GM18873 (cell line): ENCODE measurements at regions not wholly inside any gene's neighbourhood (a gene's known extent, or its start where the extent isn't known, plus 50 kb on each side); places are given as distances from the start of the nearest gene placed in this dataset.

Source experiments
- ATAC-seq: cut with Tn5 transposase; IDR thresholded peaks from one replicate; pipeline ENCODE4 v1.9.1; 2021; ENCODE audit warnings: mild to moderate bottlenecking, moderate library complexity, moderate number of reproducible peaks; ENCODE audit not compliant: unreplicated experiment, low FRiP score

DNA sequence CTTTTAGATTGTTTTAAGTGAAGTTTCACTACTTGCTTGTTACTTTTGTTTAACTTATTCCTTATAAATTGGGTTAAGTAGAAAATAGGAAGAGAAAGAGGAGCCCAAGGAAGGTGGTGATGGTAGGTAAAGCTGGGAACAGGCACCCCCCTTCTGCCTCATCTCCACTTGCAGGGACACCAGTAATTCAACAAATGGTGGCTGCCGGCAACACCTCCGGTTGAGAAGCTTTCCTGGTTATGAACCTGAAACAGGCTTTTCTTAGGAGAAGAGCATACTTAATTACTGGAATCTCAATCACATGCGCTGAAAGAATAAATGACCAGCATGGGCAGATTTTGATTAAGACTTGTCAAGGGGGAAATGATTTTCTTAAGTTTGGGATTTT is 158.9 kb upstream of the ZNF217 start:
- ATAC-seq: no peak

DNA sequence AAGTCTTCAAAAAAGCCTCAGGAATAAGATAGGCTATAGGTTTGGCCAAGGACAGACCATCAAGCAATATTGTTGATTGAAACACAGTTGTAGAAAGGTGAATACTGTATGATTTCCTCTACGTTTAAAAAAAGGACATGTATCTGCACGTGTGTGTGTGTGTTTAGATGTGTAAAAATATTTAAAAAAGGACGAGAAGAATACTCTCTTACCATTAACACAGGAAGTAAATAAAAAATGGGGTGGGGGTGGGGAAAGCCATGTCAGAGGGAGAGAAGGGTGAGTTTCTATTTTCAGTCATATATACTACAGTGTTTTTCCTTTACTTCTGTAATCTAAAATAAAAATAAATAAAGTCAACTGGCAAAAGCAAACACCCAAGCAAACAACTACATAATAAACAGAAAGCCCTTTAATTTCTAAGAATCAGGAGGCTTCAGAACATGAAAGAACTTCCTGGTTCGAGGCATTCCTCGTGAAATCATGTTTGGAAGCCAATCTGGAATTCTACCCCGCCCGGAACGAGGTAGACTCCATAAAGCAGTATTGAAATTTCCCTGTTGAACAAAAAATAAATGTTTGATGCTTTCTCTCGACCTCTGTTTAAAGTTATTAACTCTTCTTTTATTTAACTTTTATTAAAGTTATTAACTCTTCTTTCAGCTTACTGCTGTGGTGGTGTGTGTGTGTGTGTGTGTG is 158.1 kb upstream of the ZNF217 start:
- ATAC-seq: no peak

DNA sequence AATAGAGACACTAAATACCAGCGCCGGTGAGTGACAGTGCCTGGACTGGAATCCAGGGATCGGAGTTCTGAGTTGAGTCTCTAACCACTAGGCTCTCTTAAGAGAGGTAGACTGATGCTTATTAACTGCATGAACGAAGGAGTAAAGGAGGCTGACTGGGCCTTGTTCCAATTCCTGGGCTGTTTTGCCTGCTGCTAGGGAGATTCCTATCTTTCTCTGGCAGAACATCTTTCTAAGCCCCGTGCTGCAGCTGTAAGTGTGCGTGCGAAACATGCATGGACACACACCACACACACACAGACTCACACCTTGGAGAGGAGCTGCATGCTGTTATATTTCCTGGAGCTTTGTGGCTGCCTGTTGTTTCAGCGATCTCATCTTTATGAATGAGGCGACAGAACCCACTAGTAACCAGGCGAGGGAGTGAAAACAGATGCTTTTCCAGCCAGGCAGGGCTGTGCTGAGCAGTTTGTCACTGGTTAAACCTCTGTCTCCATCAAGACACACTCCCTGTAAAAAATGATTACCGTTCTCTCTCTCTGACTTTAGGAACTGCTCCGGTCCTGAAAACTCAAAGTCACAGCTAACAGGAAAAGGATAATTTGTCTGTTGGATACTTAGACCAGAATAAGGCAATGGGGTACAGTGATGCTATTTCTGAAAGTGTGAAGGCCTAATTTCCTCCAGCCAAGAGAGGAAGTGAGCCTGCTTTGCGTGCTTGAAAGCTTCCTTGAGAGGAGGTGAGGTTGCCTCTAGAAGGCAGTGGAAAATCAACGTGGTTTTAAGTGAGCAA is 157.4 kb upstream of the ZNF217 start:
- ATAC-seq: peak; percentile 62

DNA sequence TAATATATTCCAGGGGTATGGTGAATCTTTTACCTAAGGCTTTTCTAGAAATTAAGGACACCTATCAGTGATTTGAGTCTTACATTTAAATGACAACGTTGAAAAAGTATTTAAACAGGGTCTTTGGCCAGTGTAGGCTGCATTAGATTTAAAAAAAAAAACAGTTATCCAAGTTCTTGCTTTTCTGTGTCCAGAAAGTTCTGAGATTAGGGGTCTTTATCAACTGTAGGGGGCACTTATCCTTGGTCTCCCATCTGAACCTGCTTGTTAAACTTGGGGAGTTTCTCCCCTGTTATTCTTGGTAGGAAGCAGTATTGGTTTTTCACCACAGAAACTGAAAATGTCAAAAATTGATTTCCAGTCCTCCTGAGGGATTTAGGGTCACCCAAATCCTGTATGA is 155.9 kb upstream of the ZNF217 start:
- no peak for ATAC-seq

DNA sequence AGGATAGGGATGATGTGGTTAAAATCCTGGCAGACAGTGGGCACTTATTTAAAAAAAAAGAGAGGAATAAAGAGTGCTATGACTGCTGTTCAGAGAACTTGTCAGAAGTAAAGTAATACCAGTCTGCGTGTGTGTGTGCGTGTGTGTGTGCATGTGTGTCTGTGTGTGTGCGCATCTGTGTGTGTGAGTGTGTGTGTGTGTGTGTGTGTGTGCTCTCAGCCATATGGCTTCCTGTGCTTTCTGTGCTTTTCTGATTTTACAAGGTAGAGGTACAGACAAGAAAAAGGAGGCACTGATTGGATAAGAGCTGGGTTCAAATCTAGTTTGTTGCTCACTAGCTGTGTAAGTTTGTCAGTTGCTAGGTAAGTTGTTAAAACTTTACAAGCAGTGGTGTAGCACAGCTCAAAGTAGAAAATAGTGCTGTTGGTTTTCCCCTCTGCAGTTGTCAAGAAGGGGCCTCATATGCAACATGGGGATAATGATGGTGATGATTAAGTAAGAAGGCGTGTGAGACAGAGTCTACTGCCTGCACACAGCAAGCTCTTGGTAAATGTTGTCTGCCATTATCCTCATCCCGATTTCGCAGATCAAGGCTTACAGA is 155.3 kb upstream of the ZNF217 start:
- no peak for ATAC-seq

DNA sequence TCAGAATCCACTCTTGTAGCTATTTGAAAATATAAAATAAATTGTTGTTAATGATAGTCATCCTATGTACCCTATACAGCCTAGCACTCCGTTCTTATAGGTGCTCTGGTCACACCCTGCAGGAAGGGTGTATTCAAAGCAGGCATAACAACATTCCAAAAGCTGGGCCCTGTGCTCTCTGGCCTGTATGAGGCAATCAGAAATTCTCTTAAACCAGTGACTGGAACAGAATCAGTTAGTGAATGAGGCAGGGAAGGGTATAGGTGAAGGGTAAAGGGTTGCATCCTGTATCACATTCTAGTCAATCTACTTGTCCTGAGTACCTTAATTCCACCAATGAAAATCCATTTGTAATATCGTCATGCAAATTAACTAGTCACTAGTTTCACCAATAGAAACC is 154.5 kb upstream of the ZNF217 start:
- no peak for ATAC-seq

DNA sequence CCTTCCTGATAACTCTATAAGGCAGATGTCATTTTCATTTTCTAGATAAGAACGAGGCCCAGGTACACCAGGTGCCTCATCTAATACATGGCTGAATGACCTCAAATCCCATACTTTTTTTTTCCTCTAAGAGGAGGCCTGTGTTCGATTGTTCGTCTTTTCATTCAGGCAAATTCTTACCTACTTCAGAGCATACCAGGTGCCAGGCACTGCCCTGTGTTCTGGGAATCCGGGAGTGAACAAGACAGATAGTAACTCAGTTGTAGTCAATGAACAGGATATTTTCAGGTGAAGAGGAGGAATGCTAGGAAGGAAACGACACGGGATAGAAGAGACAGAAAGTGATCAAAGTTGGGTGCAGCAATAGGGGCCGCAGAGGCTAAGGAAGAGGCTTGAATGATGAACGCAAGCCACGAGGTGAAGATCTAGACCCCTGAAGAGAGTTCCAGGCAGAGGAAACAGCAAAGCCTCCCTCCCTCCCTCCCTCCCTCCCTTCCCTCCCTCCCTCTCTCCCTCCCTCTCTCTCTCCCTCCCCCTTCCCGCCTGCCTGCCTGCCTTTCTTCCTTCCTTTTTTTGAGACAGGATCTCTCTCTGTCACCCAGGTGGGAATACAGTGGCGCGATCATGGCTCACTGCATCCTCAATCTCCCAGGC is 150.1 kb upstream of the ZNF217 start:
- no peak for ATAC-seq

DNA sequence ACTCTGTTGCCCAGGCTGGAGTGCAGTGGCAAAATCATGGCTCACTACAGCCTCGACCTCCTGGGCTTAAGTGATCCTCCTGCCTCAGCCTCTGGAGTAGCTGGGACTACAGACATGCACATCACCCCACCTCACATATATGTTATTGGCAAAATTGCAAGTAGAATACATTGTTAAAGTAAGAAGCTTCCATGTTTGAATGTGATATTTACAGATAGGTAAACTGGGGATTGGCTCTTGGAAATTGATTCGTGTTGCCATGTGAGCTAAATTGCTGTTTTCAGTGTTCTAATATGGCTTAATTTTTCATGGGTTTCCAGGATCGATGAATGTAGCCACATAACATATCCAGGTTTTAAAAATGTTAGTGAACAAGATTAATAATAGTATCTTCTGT is 149.0 kb upstream of the ZNF217 start:
- no peak for ATAC-seq

DNA sequence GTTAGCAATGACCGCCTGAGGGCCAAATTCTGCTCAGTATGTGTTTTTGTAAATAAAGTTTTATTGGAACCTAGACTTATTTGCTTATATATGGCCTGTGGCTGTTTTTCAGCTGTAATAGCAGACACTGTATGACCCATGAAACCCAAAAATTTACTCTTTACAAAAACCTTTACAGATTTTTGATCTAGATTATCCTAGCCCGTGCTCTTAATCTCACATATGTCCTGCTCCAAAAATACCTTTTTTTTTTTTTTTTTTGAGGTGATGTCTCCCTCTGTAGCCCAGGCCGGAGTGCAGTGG is 148.0 kb upstream of the ZNF217 start:
- ATAC-seq: no peak

DNA sequence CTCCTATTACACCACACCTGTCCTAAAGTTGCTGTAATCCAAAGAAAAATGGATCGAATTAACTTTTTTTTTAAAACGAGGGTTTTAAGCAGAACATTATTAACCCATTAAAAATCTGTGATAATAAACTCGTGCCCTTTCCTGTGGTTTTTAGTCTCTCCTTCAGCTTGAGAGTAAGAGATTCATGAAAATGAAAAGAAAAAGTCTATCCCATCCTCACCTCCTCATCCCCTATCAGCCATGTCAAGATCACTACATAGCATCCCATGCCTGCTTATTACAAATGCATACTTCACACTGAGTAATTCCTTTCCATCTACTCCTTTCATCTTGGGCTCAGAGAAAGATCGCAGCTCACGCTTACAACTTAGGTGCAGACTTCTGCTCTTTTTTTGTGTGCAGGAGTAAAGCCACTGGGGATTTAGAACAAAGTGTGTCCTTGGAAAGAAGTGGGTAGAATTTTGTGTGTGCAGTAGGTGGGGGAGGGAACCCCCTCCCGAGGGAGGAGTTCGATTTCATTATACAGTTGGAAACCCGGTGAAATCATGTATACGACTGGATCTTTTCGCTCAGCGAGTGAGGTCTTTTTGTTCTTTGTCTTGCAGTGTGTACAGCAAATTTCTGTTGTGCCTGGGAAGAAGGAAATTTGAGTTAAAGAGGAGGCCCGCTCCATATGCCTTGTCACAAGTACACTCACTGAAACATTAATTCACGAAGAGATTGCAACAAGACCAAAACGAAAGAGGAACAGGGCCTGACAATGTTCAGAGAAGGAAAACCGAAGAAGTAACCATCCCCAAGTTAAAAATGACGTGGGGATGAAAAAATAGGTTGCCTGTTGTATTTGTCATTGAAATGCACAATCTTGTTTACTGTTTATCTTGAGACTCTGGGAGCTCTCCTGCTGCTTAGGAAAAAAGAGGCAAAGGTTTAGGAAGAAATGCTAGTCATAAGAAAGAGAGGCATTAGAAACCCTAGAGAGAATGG is 146.5 kb upstream of the ZNF217 start:
- peak; percentile 46 for ATAC-seq

DNA sequence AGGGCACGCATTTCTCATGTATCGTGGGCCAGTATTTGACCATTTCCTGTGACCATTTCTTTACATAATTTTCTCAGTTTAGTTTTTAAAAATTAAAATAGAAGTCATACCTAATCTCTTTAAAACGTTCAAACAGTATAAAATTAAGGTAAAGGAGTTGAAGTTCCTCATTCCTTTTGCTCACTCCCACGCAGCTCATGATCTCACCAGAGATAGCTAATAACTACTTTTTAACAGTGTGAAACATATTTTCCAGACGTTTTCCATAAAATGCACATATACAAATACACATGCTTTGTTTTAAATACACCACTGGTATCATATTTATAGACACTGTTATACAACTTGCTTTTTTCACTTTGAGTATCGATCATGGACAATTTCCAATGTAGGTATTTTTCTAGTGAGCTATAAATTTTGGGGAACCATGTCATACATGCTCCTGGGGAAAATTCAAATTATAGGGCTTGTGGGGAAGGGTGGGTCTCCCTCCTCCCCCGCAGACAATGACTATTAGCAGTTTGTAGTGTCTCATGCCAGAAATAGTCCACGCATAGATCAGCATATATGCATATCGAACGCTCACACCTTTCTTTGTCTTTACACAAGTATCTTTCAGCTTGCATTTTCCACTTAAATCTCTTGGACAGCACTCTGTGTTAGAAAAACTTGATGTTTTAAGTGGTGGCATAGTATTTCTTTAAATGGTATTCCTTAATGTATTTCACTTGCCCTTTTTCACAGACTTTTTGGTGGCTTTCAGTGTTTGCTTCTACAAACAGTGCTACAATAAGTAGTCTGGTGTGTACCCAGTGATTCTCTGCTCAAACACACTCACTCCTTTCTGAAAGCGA is 145.5 kb upstream of the ZNF217 start:
- ATAC-seq: no peak

DNA sequence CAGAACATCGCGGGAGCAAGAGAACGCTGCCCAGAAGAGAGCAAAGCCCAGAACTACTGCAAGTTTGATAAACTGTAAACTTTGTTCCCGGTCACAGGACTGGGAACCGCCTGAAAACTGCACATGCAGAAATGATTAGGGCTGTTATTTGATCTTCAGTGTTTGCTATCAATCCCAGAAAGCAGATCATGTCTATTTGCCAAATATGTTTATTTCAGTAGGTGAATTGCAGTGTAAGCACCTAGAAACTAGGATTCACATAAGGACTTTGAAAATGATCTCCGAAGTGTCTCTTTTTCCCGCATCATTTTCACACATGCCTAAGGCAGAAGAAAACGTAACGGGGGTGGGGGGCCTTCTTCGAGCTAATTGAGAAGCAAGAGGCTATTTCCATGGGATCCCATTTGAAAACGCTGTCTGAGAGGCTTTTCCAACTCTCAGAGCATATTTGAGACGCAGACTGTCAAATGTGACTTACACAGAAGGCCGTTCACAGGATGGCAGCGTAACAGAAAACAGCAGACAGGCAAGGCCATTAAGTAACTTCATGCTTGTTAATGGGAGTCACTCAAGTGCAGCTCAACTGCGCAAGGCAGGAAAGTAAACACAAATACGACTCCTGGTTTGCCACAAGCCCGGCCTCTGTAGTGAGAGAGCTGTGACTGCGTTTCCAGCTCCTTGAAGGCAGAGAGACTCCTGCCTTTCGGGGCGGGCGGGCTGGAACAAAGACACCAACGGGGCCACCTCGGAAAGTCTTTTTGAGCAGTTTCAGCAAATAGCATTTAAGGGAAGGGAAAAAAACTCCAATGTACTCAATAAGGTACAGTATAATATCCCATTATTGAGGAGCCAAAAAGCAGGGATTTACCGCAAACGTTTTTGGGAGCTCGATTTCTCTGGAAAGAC is 144.7 kb upstream of the ZNF217 start:
- ATAC-seq: no peak

DNA sequence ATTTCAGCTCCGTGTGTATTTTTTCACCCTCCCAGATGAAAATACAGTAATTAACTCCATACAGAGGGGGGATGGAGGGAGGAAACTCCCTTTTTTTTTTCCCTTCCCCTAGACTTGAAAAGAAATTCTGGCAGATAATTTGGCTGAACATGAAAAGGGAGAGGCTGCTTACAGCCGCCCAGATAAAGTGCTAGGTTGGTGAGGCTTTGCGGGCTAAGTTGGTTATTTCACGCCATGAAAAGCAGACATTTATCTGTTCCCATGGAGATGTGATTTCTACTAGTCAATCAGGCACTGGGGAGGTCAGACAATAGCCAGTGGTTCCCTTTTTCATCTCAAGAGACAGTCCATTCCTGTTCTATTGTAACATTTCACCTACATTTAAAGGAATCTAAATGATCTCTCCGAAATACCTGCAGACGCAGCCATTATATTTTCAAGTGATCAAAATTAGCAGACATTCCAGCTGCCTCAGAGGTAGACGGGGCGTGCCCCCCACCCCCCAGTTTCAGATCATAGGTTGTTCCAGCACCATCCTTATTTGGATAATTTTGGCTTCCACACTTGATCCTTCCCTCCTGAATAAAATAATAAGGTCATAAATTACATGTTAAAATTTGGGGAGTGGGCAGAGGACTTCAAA is 143.9 kb upstream of the ZNF217 start:
- no peak for ATAC-seq

DNA sequence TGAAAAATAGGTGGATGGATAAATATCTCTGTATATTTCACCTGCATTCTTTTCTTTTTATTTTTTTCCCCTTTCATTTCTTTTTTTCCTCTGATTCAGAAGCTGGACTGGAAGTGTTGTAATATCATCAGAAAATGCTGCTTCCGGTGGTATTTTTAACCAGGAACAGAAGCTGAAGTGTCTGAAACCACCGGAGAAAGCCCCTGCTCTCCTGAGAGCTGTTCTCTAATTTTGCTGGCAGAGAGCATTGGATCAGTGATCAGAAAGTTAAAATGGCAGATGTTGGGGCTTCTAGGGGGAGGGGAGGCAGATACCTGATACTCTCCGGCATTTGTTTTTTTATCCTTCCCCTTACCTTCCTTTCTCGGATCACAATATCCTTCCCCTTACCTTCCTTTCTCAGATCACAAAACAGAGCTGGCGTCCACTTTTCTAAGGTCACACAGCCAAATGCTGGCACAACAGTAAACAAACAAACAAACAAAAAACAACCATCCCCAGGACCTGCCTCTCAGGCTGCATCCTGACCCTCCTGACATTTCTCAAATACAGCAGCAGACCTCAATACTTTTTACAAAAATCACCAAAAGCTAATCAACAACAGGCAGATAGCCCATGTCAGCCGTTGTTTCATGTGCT is 143.2 kb upstream of the ZNF217 start:
- no peak for ATAC-seq

DNA sequence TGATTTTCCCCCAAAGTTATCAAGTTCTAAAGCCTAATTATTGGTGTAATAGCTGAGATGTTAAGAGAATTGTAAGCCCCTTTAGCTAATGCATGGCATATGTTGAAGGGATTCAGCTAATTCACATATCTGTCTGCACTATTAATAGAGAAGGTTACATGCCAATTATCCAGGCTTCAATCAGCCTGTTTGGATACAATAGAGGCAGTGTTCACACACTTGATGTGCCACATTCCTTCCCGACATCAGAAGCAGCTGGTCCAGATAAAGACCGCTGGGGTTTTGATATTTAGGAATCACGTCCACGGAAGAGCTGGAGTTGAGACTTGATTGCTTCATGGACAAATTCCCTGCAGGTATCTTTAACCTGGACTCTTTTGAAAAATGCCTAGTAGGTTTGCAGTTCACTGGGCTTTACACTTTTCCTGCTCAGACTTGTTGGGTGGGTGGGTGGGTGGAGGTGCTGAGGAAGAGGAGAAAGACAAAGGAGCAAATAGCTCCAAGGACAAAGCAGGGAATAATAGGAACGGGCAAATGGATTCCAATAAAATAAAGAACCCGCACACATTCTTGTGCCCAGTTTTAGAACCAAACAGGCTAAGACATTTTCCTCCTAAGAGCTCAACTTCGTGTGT is 142.6 kb upstream of the ZNF217 start:
- ATAC-seq: no peak

DNA sequence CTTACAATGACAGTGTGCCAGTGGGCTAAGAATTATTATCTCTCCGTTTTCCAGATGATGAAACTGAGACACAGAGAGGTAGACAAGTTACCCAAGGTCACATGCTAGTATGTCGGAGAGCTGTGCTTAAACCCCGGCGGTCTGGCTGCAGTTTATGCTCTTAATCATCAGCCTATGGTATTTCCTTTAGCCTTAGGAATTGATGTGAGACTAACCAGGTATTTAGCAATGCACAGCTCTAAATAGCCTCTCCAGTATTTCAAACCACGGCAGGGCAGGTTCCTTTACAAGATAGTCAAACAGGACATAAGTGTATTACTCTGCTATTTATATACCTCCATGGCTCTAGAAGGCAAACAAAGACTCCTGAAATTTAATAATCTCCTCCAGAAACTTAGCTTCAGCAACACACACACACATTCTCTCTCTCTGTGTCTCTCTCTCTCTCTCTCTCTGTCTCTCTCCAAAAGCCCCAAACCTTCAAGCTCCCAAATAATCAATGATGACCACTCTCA is 142.0 kb upstream of the ZNF217 start:
- ATAC-seq: no peak
